ENCODE measurements at regions not wholly inside any gene's neighbourhood (a gene's known extent, or its start where the extent isn't known, plus 50 kb on each side); places are given as distances from the start of the nearest gene placed in this dataset.

- H3K27me3 Mint-ChIP-seq (ENCODE audit: low read depth): no peaks in the 10 kb centered on the region
- no peak overlapping the region for H3K4me3 Mint-ChIP-seq
- no peak for DNase-seq (ENCODE audit: low spot score in 2 of 2, unreplicated experiment in 2 of 2)
- no peaks in the 10 kb centered on the region for H3K4me1 Mint-ChIP-seq
- H3K36me3 Mint-ChIP-seq: no peaks in the 10 kb centered on the region
- no peak overlapping the region for H3K27ac Mint-ChIP-seq
- TF ChIP-seq CTCF (IDR thresholded peaks at IDR 0.05; ENCODE audit: unreplicated experiment): no peak
- peaks cover 3% of the 10 kb centered on the region for H3K9me3 Mint-ChIP-seq
These were observed 474.7 kb downstream of the MBD2 start for GRCh38 chr18:53749766-53750165.

- Mint-ChIP-seq H3K9me3 (peaks cover 3% of the 10 kb centered on the region), H3K27me3 (ENCODE audit: low read depth) (no peaks in the 10 kb centered on the region), H3K27ac (no peak overlapping the region), H3K4me1 (no peaks in the 10 kb centered on the region), H3K4me3 (no peak overlapping the region), H3K36me3 (no peaks in the 10 kb centered on the region)
- TF ChIP-seq CTCF (IDR thresholded peaks at IDR 0.05; ENCODE audit: unreplicated experiment): no peak
- DNase-seq (ENCODE audit: low spot score in 2 of 2, unreplicated experiment in 2 of 2): no peak
These were observed 476.8 kb downstream of the MBD2 start for GRCh38 chr18:53747663-53748160.

GRCh38 chr18:53747210-53747609 is 477.3 kb downstream of the MBD2 start:
- TF ChIP-seq CTCF (IDR thresholded peaks at IDR 0.05; ENCODE audit: unreplicated experiment): no peak
- H3K27ac Mint-ChIP-seq: no peak overlapping the region
- no peak for DNase-seq (ENCODE audit: low spot score in 2 of 2, unreplicated experiment in 2 of 2)
- H3K4me3 Mint-ChIP-seq: no peak overlapping the region
- H3K36me3 Mint-ChIP-seq: no peaks in the 10 kb centered on the region
- H3K9me3 Mint-ChIP-seq: peaks cover 3% of the 10 kb centered on the region
- no peaks in the 10 kb centered on the region for H3K4me1 Mint-ChIP-seq
- no peaks in the 10 kb centered on the region for H3K27me3 Mint-ChIP-seq (ENCODE audit: low read depth)

- TF ChIP-seq CTCF (IDR thresholded peaks at IDR 0.05; ENCODE audit: unreplicated experiment): no peak
- Mint-ChIP-seq H3K27ac (no peak overlapping the region), H3K4me1 (no peaks in the 10 kb centered on the region), H3K36me3 (no peaks in the 10 kb centered on the region), H3K27me3 (ENCODE audit: low read depth) (no peaks in the 10 kb centered on the region), H3K9me3 (peaks cover 3% of the 10 kb centered on the region), H3K4me3 (no peak overlapping the region)
- DNase-seq (ENCODE audit: low spot score in 2 of 2, unreplicated experiment in 2 of 2): no peak
These were observed 478.5 kb downstream of the MBD2 start for GRCh38 chr18:53745986-53746385.

- no peaks in the 10 kb centered on the region for H3K36me3 Mint-ChIP-seq
- TF ChIP-seq CTCF (IDR thresholded peaks at IDR 0.05; ENCODE audit: unreplicated experiment): no peak
- no peaks in the 10 kb centered on the region for H3K4me1 Mint-ChIP-seq
- H3K27me3 Mint-ChIP-seq (ENCODE audit: low read depth): no peaks in the 10 kb centered on the region
- H3K9me3 Mint-ChIP-seq: peaks cover 3% of the 10 kb centered on the region
- no peak overlapping the region for H3K4me3 Mint-ChIP-seq
- DNase-seq (ENCODE audit: low spot score in 2 of 2, unreplicated experiment in 2 of 2): no peak
- H3K27ac Mint-ChIP-seq: no peak overlapping the region
These were observed 479.1 kb downstream of the MBD2 start for GRCh38 chr18:53745224-53745967.

All from mesothelial cell of epicardium (in vitro differentiated cells).